Left ventricle myocardium inferior (tissue), 1 donor: ENCODE measurements at regions not wholly inside any gene's neighbourhood (a gene's known extent, or its start where the extent isn't known, plus 50 kb on each side); places are given as distances from the start of the nearest gene placed in this dataset.
"Not testable (repeated sequence)": the region's sequence is repeated elsewhere in the genome, so short reads cannot be mapped to it uniquely, and the experiment has no call there.

ENCODE experiments used
- DNase-seq: peaks from one replicate; pipeline ENCODE4 v3.0.0-alpha.2; 2020
- H3K27ac ChIP-seq: fragments of 200-600 bp; replicated peaks from 2 replicates; pipeline ENCODE4 v1.8.0; 2021
- H3K27me3 ChIP-seq: fragments of 200-600 bp; 2 replicates; pipeline ENCODE4 v1.8.0; 2021; ENCODE audit warnings: low read depth
- H3K36me3 ChIP-seq: fragments of 200-600 bp; 2 replicates; pipeline ENCODE4 v1.8.0; 2021
- H3K4me1 ChIP-seq: fragments of 200-600 bp; 2 replicates; pipeline ENCODE4 v1.8.0; 2021
- H3K4me3 ChIP-seq: fragments of 200-600 bp; 2 replicates; pipeline ENCODE4 v1.8.0; 2021; ENCODE audit warnings: mild to moderate bottlenecking, moderate library complexity
- H3K9me3 ChIP-seq: fragments of 200-600 bp; replicated peaks from 2 replicates; pipeline ENCODE4 v1.8.0; 2021
- CTCF ChIP-seq: fragments of 200-600 bp; IDR thresholded peaks from 2 replicates; pipeline ENCODE4 v1.8.0; 2021; ENCODE audit warnings: antibody characterized with exemption, mild to moderate bottlenecking, borderline replicate concordance
- intact Hi-C: fragments of 100-400 bp; cut with micrococcal nuclease; formaldehyde crosslinking; loops from one replicate; pipeline ENCODE4 v1.11.0; 2022
- donor health status: DM: no; HTN: yes; CAD: no; lungs with severe emphysema.

DNA sequence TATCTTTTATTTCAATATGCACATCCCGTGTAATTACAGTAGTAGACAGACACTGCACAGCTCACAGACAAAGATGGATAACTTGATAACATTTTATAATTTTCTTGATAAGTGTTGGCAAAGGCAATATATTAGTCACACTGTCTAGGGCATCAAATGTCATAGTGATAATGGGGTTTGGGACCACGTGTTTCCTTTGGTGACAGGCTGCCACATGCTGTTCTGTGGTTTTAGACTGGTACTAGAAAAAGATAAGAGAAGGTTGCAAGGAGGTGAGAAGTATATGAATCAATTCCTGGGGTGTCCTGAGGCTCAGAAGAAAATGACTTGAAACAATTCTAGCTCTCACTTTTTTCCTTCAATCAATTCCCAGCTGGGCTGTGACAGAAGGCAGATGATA is 258.8 kb upstream of the CHD1 start:
- Histone ChIP-seq H3K36me3 (no peaks in the 10 kb centered on the region), H3K4me1 (no peaks in the 10 kb centered on the region), H3K4me3 (no peak overlapping the region), H3K27ac (no peak overlapping the region), H3K27me3 (no peaks in the 10 kb centered on the region), H3K9me3 (no peaks in the 10 kb centered on the region)
- TF ChIP-seq CTCF, result no peak
- no peak for DNase-seq
- intact Hi-C loops, result no loop called here

- intact Hi-C loops, result no loop called here
- Histone ChIP-seq H3K9me3 (no peaks in the 10 kb centered on the region), H3K27ac (no peak overlapping the region), H3K4me3 (no peak overlapping the region), H3K27me3 (no peaks in the 10 kb centered on the region), H3K36me3 (no peaks in the 10 kb centered on the region), H3K4me1 (no peaks in the 10 kb centered on the region)
- DNase-seq, result no peak
- no peak for TF ChIP-seq CTCF
Measured at GRCh38 chr5:99179206-99179605, 250.4 kb upstream of the CHD1 start.

DNA sequence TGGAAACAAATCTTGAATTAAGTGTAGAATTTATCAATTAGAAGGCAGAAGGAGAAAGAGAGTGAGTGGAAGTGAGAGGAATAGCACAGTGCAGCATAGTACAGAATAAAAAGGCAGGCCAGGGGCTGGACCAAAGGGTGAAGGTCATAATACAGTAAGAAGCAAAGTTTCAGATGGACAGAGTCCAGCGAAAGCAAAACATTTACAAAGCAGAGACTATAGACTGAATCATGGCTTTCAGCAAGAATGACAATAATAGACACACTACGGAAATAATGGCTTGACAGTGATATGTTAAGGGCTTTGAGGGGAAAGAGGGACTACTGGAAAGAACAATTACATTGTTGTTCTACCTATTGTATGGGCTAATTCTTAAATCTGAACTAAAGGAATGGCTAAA is 249.0 kb upstream of the CHD1 start:
- Histone ChIP-seq H3K36me3 (no peaks in the 10 kb centered on the region), H3K4me3 (no peak overlapping the region), H3K9me3 (no peaks in the 10 kb centered on the region), H3K27ac (no peak overlapping the region), H3K4me1 (no peaks in the 10 kb centered on the region), H3K27me3 (no peaks in the 10 kb centered on the region)
- DNase-seq, result no peak
- no peak for TF ChIP-seq CTCF
- intact Hi-C loops, result no loop called here

DNA sequence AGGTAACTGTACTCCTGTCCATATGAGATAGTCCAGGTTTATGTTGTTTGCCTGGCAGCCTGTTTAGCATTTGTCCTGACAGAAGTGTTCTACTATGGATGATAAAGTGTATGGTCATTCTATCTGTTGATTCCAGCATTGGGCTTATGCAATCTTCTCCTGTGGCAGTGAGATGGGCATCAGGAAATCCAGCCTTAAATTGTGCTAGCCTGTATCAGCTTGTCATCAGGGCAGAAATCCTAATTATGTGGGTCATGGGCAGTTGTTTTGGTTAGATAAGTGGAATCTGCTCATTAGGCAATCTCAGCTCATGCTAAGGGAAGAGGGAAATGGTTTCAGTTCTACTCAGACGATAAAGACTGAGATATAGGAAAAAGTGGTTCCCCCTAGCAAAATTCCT is 247.4 kb upstream of the CHD1 start:
- no peak for TF ChIP-seq CTCF
- no peaks in the 10 kb centered on the region for H3K9me3 ChIP-seq
- no peaks in the 10 kb centered on the region for H3K36me3 ChIP-seq
- H3K4me3 ChIP-seq, result no peak overlapping the region
- no peak overlapping the region for H3K27ac ChIP-seq
- no peak for DNase-seq
- no peaks in the 10 kb centered on the region for H3K4me1 ChIP-seq
- no peaks in the 10 kb centered on the region for H3K27me3 ChIP-seq
- intact Hi-C loops, result no loop called here

GRCh38 chr5:99169309-99169708 is 240.5 kb upstream of the CHD1 start:
- intact Hi-C loops, result no loop called here
- DNase-seq, result no peak
- H3K27ac ChIP-seq, result no peak overlapping the region
- no peaks in the 10 kb centered on the region for H3K4me1 ChIP-seq
- no peaks in the 10 kb centered on the region for H3K27me3 ChIP-seq
- H3K9me3 ChIP-seq, result peaks cover 14% of the 10 kb centered on the region
- no peak overlapping the region for H3K4me3 ChIP-seq
- no peaks in the 10 kb centered on the region for H3K36me3 ChIP-seq
- TF ChIP-seq CTCF, result no peak

GRCh38 chr5:99161538-99161937 is 232.7 kb upstream of the CHD1 start:
- DNase-seq, H3K27me3 ChIP-seq, H3K36me3 ChIP-seq, H3K27ac ChIP-seq, H3K4me3 ChIP-seq, intact Hi-C loops, H3K4me1 ChIP-seq: not testable (repeated sequence)
- peaks cover 18% of the 10 kb centered on the region for H3K9me3 ChIP-seq
